ENCODE measurements at regions not wholly inside any gene's neighbourhood (a gene's known extent, or its start where the extent isn't known, plus 50 kb on each side); places are given as distances from the start of the nearest gene placed in this dataset.

- TF ChIP-seq CTCF (IDR thresholded peaks at IDR 0.05; ENCODE audit: low read length) (no peak), EZH2 (optimal IDR thresholded peaks at IDR 0.05; ENCODE audit: low read depth, low read length) (no peak)
Measured at GRCh38 chr1:222068101-222068500, 326.2 kb upstream of the DUSP10 start.
